Caco-2 (cell line): ENCODE measurements at regions not wholly inside any gene's neighbourhood (a gene's known extent, or its start where the extent isn't known, plus 50 kb on each side); places are given as distances from the start of the nearest gene placed in this dataset.

Source experiments
- BruUV-seq: library from RNA; stranded (reverse); fragments of 400-500 nt; replicated peaks from 2 replicates; lab custom pipeline; 2021; lab: Mats Ljungman, UMichigan
- CTCF ChIA-PET: fragments of 300-600 bp; sonication (Branson Sonifier 250); formaldehyde crosslinking; loops from one replicate; lab custom pipeline; 2022; ENCODE audit warnings: antibody characterized with exemption; lab: Charles Lee
- POLR2A ChIA-PET: fragments of 300-600 bp; sonication (Branson Sonifier 250); formaldehyde crosslinking; loops from one replicate; lab custom pipeline; 2022; ENCODE audit warnings: antibody characterized with exemption; lab: Charles Lee
- DNase-seq, 2 experiments: peaks; one replicate each; pipeline versions ENCODE4 v3.0.0 to v3.0.0-alpha.2; 2020 to 2022
- H3K27me3 ChIP-seq: replicated peaks from 2 replicates; pipeline ENCODE4 v1.6.0; 2011; ENCODE audit warnings: low read length; ENCODE audit not compliant: control insufficient read depth, insufficient read depth
- H3K36me3 ChIP-seq: 2 replicates; pipeline ENCODE4 v1.5.1; 2011; ENCODE audit warnings: low read length; ENCODE audit not compliant: control insufficient read depth, insufficient read depth
- H3K4me1 ChIP-seq: fragments of 250-450 bp; sonication (Bioruptor Pico); 2 replicates; pipeline ENCODE4 v1.5.1; 2020; ENCODE audit warnings: mild to moderate bottlenecking
- H3K4me3 ChIP-seq: 2 replicates; pipeline ENCODE4 v1.5.1; 2011; ENCODE audit warnings: low read depth, mild to moderate bottlenecking, control low read depth, low read length
- H3K9me3 ChIP-seq: fragments of 250-450 bp; sonication (Bioruptor Pico); 2 replicates; pipeline ENCODE4 v1.5.1; 2020; ENCODE audit warnings: mild to moderate bottlenecking, moderate library complexity
- H3K27ac Mint-ChIP-seq: one replicate; pipeline ENCODE4 v1.8.0; 2022; ENCODE audit warnings: mixed read lengths; ENCODE audit not compliant: unreplicated experiment
- H3K27me3 Mint-ChIP-seq: one replicate; pipeline ENCODE4 v1.8.0; 2022; ENCODE audit warnings: mixed read lengths; ENCODE audit not compliant: insufficient read depth, unreplicated experiment
- H3K36me3 Mint-ChIP-seq: one replicate; pipeline ENCODE4 v1.8.0; 2022; ENCODE audit warnings: mild to moderate bottlenecking, mixed read lengths; ENCODE audit not compliant: insufficient read depth, unreplicated experiment
- H3K4me1 Mint-ChIP-seq: one replicate; pipeline ENCODE4 v1.8.0; 2022; ENCODE audit warnings: low read depth, mixed read lengths; ENCODE audit not compliant: unreplicated experiment
- H3K4me3 Mint-ChIP-seq: one replicate; pipeline ENCODE4 v1.8.0; 2022; ENCODE audit warnings: mild to moderate bottlenecking, moderate library complexity, mixed read lengths; ENCODE audit not compliant: unreplicated experiment
- H3K9me3 Mint-ChIP-seq: one replicate; pipeline ENCODE4 v1.8.0; 2022; ENCODE audit warnings: mixed read lengths; ENCODE audit not compliant: unreplicated experiment
- CTCF ChIP-seq, 2 experiments: fragments of 200-600 bp in 1 of 2; IDR thresholded peaks; 1 replicate in 1 of 2; 2 replicates in 1 of 2; pipeline versions ENCODE4 v1.5.1 to v1.8.0; 2011 to 2022; ENCODE audit warnings: antibody characterized with exemption in 1 of 2, control low read depth in 1 of 2, inconsistent platforms in 1 of 2, low read depth in 1 of 2, low read length in 1 of 2, mild to moderate bottlenecking in 1 of 2, moderate library complexity in 1 of 2; ENCODE audit not compliant: insufficient read depth in 1 of 2, severe bottlenecking in 1 of 2, unreplicated experiment in 1 of 2
- intact Hi-C: fragments of 100-400 bp; cut with micrococcal nuclease; formaldehyde crosslinking; loops from one replicate; pipeline ENCODE4 v1.10.0; 2022; ENCODE audit not compliant: unreplicated experiment

GRCh38 chr13:81021284-81021840 lies 680.4 kb upstream of the SPRY2 start:
- intact Hi-C loops, result no loop called here
- ChIA-PET POLR2A (interaction anchor here (0.6 kb wide), 1 partner anchor 355 kb away, joined by 4 read pairs; no protein-coding TSS in a partner anchor), CTCF (interaction anchor here (0.6 kb wide), 1 partner anchor 12 kb away, joined by 3 read pairs; no protein-coding TSS in a partner anchor)
- Histone ChIP-seq H3K9me3 (peaks cover 4% of the 10 kb centered on the region; the same call in 1 of the 2 replicates), H3K4me3 (no peak overlapping the region), H3K27me3 (no peaks in the 10 kb centered on the region), H3K4me1 (no peaks in the 10 kb centered on the region), H3K36me3 (no peaks in the 10 kb centered on the region)
- DNase-seq, result no peak
- H3K27me3 Mint-ChIP-seq, result no peaks in the 10 kb centered on the region
- H3K27ac Mint-ChIP-seq, result no peak overlapping the region
- TF ChIP-seq CTCF (IDR thresholded peaks at IDR 0.05; ENCODE audit: insufficient read depth in 1 of 2, low read depth in 1 of 2, low read length in 1 of 2, severe bottlenecking in 1 of 2, unreplicated experiment in 1 of 2), result no peak
- H3K4me3 Mint-ChIP-seq, result no peak overlapping the region
- H3K9me3 Mint-ChIP-seq, result no peaks in the 10 kb centered on the region
- no peaks in the 10 kb centered on the region for H3K4me1 Mint-ChIP-seq
- H3K36me3 Mint-ChIP-seq, result no peaks in the 10 kb centered on the region
- no TSS peak for BruUV-seq

DNA sequence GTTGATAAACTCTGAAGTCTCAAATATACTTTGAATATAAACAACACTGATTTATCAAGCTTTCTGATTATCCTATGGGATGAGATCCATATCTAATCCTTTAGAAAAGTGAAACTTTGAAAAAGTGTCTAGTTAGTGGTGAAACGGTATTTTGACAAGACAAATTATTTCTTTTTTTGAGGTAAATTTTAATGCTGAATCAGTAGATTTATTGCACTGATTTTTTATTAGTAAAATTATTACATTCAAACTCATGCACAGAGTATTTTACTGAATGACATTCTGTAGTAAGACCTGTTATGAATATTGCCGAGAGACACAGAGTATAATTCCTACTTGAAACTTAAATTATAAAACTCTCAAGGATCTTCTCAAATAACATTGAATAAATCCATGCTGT lies 679.1 kb upstream of the SPRY2 start:
- no peak for DNase-seq
- Histone ChIP-seq H3K27me3 (no peaks in the 10 kb centered on the region), H3K36me3 (no peaks in the 10 kb centered on the region), H3K4me3 (no peak overlapping the region), H3K4me1 (no peaks in the 10 kb centered on the region), H3K9me3 (peaks cover 4% of the 10 kb centered on the region; the same call in 1 of the 2 replicates)
- BruUV-seq, result no TSS peak
- H3K4me3 Mint-ChIP-seq, result no peak overlapping the region
- H3K27me3 Mint-ChIP-seq, result no peaks in the 10 kb centered on the region
- ChIA-PET CTCF (no interaction called here), POLR2A (no interaction called here)
- H3K36me3 Mint-ChIP-seq, result no peaks in the 10 kb centered on the region
- no peak overlapping the region for H3K27ac Mint-ChIP-seq
- H3K4me1 Mint-ChIP-seq, result no peaks in the 10 kb centered on the region
- intact Hi-C loops, result no loop called here
- no peaks in the 10 kb centered on the region for H3K9me3 Mint-ChIP-seq
- no peak for TF ChIP-seq CTCF (IDR thresholded peaks at IDR 0.05; ENCODE audit: insufficient read depth in 1 of 2, low read depth in 1 of 2, low read length in 1 of 2, severe bottlenecking in 1 of 2, unreplicated experiment in 1 of 2)

DNA sequence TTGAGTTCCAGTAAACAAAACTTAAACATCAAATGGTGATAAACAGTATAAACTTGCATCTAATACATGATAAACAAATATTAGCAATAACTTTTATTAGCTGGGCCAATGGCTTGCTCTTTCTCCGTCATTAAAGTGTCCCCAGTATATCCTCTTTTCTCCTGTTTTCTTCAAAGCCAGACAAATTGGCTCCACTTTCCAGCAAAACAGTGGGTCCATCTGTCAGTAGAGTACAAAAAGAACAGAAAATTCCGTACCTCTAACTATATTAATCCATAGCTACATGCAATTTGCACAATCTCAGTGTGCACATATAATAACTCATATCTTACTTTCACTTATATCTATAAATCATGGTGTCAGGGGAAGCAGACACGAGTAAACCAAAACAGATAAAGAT lies 678.0 kb upstream of the SPRY2 start:
- Mint-ChIP-seq H3K27me3 (no peaks in the 10 kb centered on the region), H3K27ac (no peak overlapping the region), H3K4me1 (no peaks in the 10 kb centered on the region), H3K4me3 (no peak overlapping the region), H3K9me3 (no peaks in the 10 kb centered on the region), H3K36me3 (no peaks in the 10 kb centered on the region)
- no peak for DNase-seq
- BruUV-seq, result no TSS peak
- Histone ChIP-seq H3K27me3 (no peaks in the 10 kb centered on the region), H3K4me1 (no peaks in the 10 kb centered on the region), H3K9me3 (peaks cover 4% of the 10 kb centered on the region; the same call in 1 of the 2 replicates), H3K36me3 (no peaks in the 10 kb centered on the region), H3K4me3 (no peak overlapping the region)
- no peak for TF ChIP-seq CTCF (IDR thresholded peaks at IDR 0.05; ENCODE audit: insufficient read depth in 1 of 2, low read depth in 1 of 2, low read length in 1 of 2, severe bottlenecking in 1 of 2, unreplicated experiment in 1 of 2)
- CTCF ChIA-PET, result interaction anchor here (0.6 kb wide), 1 partner anchor 1595 kb away, joined by 3 read pairs; no protein-coding TSS in a partner anchor
- POLR2A ChIA-PET, result no interaction called here
- intact Hi-C loops, result loop anchor here (5.0 to 10.0 kb wide), 3 partner anchors 1242 to 1444 kb away; no protein-coding TSS in a partner anchor
